K562 (cell line): ENCODE measurements at regions not wholly inside any gene's neighbourhood (a gene's known extent, or its start where the extent isn't known, plus 50 kb on each side); places are given as distances from the start of the nearest gene placed in this dataset.
"Not testable (repeated sequence)": the region's sequence is repeated elsewhere in the genome, so short reads cannot be mapped to it uniquely, and the experiment has no call there.

Source experiments
- FOXJ2 ChIP-seq: fragments of 200-800 bp; sonication (Bioruptor generic); IDR thresholded peaks from 2 replicates; pipeline ENCODE4 v1.6.1; 2016; ENCODE audit warnings: missing genetic modification characterization, missing compliant biosample characterization
- FOXK2 ChIP-seq, 2 experiments: fragments of 450-650 bp; IDR thresholded peaks in 1 of 2; conservative IDR thresholded peaks in 1 of 2; 2 replicates each; pipeline ENCODE4 v1.6.1; 2016; ENCODE audit warnings: low read depth in 2 of 2, mild to moderate bottlenecking in 1 of 2
- GABPB1 ChIP-seq: sonication (generic); formaldehyde crosslinking; IDR thresholded peaks from 2 replicates; pipeline ENCODE4 v1.8.0; 2022; ENCODE audit warnings: mild to moderate bottlenecking, missing genetic modification reagents
- GTF2E2 ChIP-seq: fragments of 200-800 bp; sonication (Bioruptor generic); IDR thresholded peaks from 2 replicates; pipeline ENCODE4 v1.6.1; 2016; ENCODE audit warnings: missing genetic modification characterization, missing compliant biosample characterization
- KLF16 ChIP-seq: IDR thresholded peaks from 2 replicates; pipeline ENCODE4 v1.6.1; 2016; ENCODE audit warnings: antibody characterized with exemption
- MTA3 ChIP-seq: fragments of 450-650 bp; formaldehyde crosslinking; IDR thresholded peaks from 2 replicates; pipeline ENCODE4 v1.6.1; 2017; ENCODE audit warnings: mild to moderate bottlenecking, borderline replicate concordance
- NCOR1 ChIP-seq: fragments of 450-650 bp; IDR thresholded peaks from 2 replicates; pipeline ENCODE4 v1.6.1; 2016; ENCODE audit warnings: mild to moderate bottlenecking, moderate library complexity
- NR2C2 ChIP-seq, 2 experiments: fragments of 200-800 bp in 1 of 2; sonication (Bioruptor generic) in 1 of 2; sonication (generic) in 1 of 2; formaldehyde crosslinking in 1 of 2; IDR thresholded peaks; 2 replicates each; pipeline versions ENCODE4 v1.6.1 to v1.8.0; 2016 to 2022; ENCODE audit warnings: mild to moderate bottlenecking in 1 of 2, missing compliant biosample characterization in 1 of 2, missing genetic modification characterization in 1 of 2, missing genetic modification reagents in 1 of 2
- TCF7 ChIP-seq: sonication (generic); IDR thresholded peaks from 2 replicates; pipeline ENCODE4 v1.6.1; 2016; ENCODE audit warnings: antibody characterized with exemption, borderline replicate concordance
- TEAD4 ChIP-seq, 2 experiments: sonication (generic) in 1 of 2; formaldehyde crosslinking in 1 of 2; IDR thresholded peaks; 2 replicates each; pipeline versions ENCODE4 v1.6.1 to v1.8.0; 2012 to 2022; ENCODE audit warnings: borderline replicate concordance in 1 of 2, inconsistent platforms in 1 of 2, low read length in 1 of 2, mild to moderate bottlenecking in 1 of 2, missing genetic modification reagents in 1 of 2
- ZNF592 ChIP-seq: fragments of 450-650 bp; IDR thresholded peaks from 2 replicates; pipeline ENCODE4 v1.6.1; 2017; ENCODE audit warnings: antibody characterized with exemption, mild to moderate bottlenecking
- ZNF639 ChIP-seq, 2 experiments: fragments of 200-800 bp in 1 of 2; sonication (Bioruptor generic) in 1 of 2; sonication (generic) in 1 of 2; formaldehyde crosslinking in 1 of 2; IDR thresholded peaks in 1 of 2; conservative IDR thresholded peaks in 1 of 2; 2 replicates each; pipeline versions ENCODE4 v1.5.0 to v1.6.1; 2016 to 2020; ENCODE audit warnings: missing compliant biosample characterization in 1 of 2, missing genetic modification characterization in 1 of 2, missing genetic modification reagents in 1 of 2

- TF ChIP-seq NR2C2 (CRISPR knock-in tag; IDR thresholded peaks at IDR 0.05); TEAD4 (CRISPR knock-in tag; IDR thresholded peaks at IDR 0.05; ENCODE audit: borderline replicate concordance): not testable (repeated sequence)
- TF ChIP-seq NR2C2 (tag; IDR thresholded peaks at IDR 0.05) = peak; percentile 95
- peak; percentile 93 for TF ChIP-seq KLF16
- peak; percentile 69 to 79 for TF ChIP-seq FOXK2 (conservative IDR thresholded peaks at IDR 0.05 in 1 of 2, IDR thresholded peaks at IDR 0.05 in 1 of 2; ENCODE audit: low read depth in 2 of 2)
- peak; percentile 12; the same call in 1 of the 2 replicates for TF ChIP-seq TEAD4 (IDR thresholded peaks at IDR 0.05; ENCODE audit: low read length)
- TF ChIP-seq GTF2E2 (tag) = peak; percentile 77; the same call in 1 of the 2 replicates
- TF ChIP-seq FOXJ2 (tag) = peak; percentile 80
- peak; percentile 50 for TF ChIP-seq NCOR1
- TF ChIP-seq GABPB1 (CRISPR knock-in tag) = peak; percentile 83
- peak; percentile 64 for TF ChIP-seq ZNF592
- peak; percentile 11; the same call in 1 of the 2 replicates for TF ChIP-seq TCF7
- peak; percentile 99 for TF ChIP-seq MTA3
- TF ChIP-seq ZNF639 (CRISPR knock-in tag; conservative IDR thresholded peaks at IDR 0.05 in 1 of 2, IDR thresholded peaks at IDR 0.05 in 1 of 2) = peak in 1 of 2 experiments; percentile 91; a peak in 1 of 4 replicates
These were observed 136.6 kb downstream of the FOXD4L6 start (continued) for GRCh38 chr9:40991741-40992471.
